Gastrocnemius medialis (tissue), 4 donors: ENCODE measurements at regions not wholly inside any gene's neighbourhood (a gene's known extent, or its start where the extent isn't known, plus 50 kb on each side); places are given as distances from the start of the nearest gene placed in this dataset.

Source experiments
- CTCF ChIP-seq, 5 experiments: fragments of 450-650 bp in 3 of 5; fragments of 200-600 bp in 2 of 5; sonication (generic) in 2 of 5; IDR thresholded peaks in 4 of 5; conservative IDR thresholded peaks in 1 of 5; 1 replicate in 4 of 5; 2 replicates in 1 of 5; pipeline ENCODE4 v1.5.1; 2016 to 2019; ENCODE audit warnings: antibody characterized with exemption in 5 of 5, mild to moderate bottlenecking in 3 of 5, moderate library complexity in 3 of 5
- POLR2A ChIP-seq, 2 donors: fragments of 450-650 bp; IDR thresholded peaks; one replicate each; pipeline ENCODE4 v1.6.1; 2017; ENCODE audit warnings: antibody characterized with exemption in 2 of 2, mild to moderate bottlenecking in 2 of 2, moderate library complexity in 2 of 2

GRCh38 chr9:21624675-21625644, 142.8 kb upstream of the IFNE start:
- TF ChIP-seq CTCF (IDR thresholded peaks at IDR 0.05 in 4 of 5, conservative IDR thresholded peaks at IDR 0.05 in 1 of 5) = no peak
- TF ChIP-seq POLR2A (IDR thresholded peaks at IDR 0.05) = no peak
